ENCODE measurements at regions not wholly inside any gene's neighbourhood (a gene's known extent, or its start where the extent isn't known, plus 50 kb on each side); places are given as distances from the start of the nearest gene placed in this dataset.

DNA sequence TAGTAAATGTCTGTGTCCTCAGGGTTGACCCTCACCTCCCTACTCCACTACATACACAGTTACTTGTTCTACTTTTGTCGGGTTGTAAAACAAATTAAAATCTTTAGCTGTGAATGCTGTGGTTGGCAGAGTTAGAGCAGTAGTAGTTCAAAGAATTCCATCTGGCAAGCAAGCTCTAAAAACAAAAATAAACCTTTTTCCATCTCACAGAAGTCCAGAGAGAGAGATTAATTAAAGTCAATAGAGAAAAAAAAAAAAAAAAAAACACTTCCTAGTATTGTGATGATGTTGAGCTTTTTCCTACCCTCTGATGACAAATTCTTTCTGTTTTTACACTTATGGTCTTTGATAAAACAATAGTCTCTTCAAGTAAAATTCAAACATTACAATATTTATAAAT is 338.4 kb downstream of the PCDH17 start:
- no peak for TF ChIP-seq TAF1 (conservative IDR thresholded peaks at IDR 0.05)
- no peak for TF ChIP-seq GABPA (IDR thresholded peaks at IDR 0.05 in 1 of 2, conservative IDR thresholded peaks at IDR 0.05 in 1 of 2)
- TF ChIP-seq, protein P1, sequence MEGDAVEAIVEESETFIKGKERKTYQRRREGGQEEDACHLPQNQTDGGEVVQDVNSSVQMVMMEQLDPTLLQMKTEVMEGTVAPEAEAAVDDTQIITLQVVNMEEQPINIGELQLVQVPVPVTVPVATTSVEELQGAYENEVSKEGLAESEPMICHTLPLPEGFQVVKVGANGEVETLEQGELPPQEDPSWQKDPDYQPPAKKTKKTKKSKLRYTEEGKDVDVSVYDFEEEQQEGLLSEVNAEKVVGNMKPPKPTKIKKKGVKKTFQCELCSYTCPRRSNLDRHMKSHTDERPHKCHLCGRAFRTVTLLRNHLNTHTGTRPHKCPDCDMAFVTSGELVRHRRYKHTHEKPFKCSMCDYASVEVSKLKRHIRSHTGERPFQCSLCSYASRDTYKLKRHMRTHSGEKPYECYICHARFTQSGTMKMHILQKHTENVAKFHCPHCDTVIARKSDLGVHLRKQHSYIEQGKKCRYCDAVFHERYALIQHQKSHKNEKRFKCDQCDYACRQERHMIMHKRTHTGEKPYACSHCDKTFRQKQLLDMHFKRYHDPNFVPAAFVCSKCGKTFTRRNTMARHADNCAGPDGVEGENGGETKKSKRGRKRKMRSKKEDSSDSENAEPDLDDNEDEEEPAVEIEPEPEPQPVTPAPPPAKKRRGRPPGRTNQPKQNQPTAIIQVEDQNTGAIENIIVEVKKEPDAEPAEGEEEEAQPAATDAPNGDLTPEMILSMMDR (IDR thresholded peaks at IDR 0.05; ENCODE audit: low read depth, low read length, missing input control), result no peak
- TF ChIP-seq SP1 (IDR thresholded peaks at IDR 0.05), result no peak
- TF ChIP-seq EGR1 (IDR thresholded peaks at IDR 0.05; ENCODE audit: low read depth in 2 of 2), result no peak
